H9 (cell line): ENCODE measurements at regions not wholly inside any gene's neighbourhood (a gene's known extent, or its start where the extent isn't known, plus 50 kb on each side); places are given as distances from the start of the nearest gene placed in this dataset.

Experiments
- DNase-seq: peaks from one replicate; pipeline ENCODE4 v3.0.0-alpha.2; 2017
- H2AFZ ChIP-seq: one replicate; pipeline ENCODE4 v1.6.1; 2013; ENCODE audit warnings: mild to moderate bottlenecking, low read length, control low read depth, moderate library complexity
- H2AK5ac ChIP-seq: 2 replicates; pipeline ENCODE4 v1.6.1; 2013; ENCODE audit warnings: low read length, control low read depth, mixed read lengths; ENCODE audit not compliant: insufficient read length
- H2BK120ac ChIP-seq: one replicate; pipeline ENCODE4 v1.6.1; 2013; ENCODE audit warnings: low read depth, mild to moderate bottlenecking, low read length, control low read depth, inconsistent platforms; ENCODE audit not compliant: poor library complexity, severe bottlenecking
- H2BK12ac ChIP-seq: 2 replicates; pipeline ENCODE4 v1.6.1; 2013; ENCODE audit warnings: low read length, control low read depth, mixed read lengths, low read depth; ENCODE audit not compliant: insufficient read length
- H2BK15ac ChIP-seq: 2 replicates; pipeline ENCODE4 v1.6.1; 2013; ENCODE audit warnings: low read depth, low read length, control low read depth
- H2BK20ac ChIP-seq: one replicate; pipeline ENCODE4 v1.6.1; 2013; ENCODE audit warnings: low read depth, mild to moderate bottlenecking, low read length, control low read depth, inconsistent platforms; ENCODE audit not compliant: poor library complexity, severe bottlenecking
- H2BK5ac ChIP-seq: 2 replicates; pipeline ENCODE4 v1.6.1; 2013; ENCODE audit warnings: low read length, control low read depth, mixed read lengths; ENCODE audit not compliant: insufficient read length
- H3K14ac ChIP-seq: 2 replicates; pipeline ENCODE4 v1.6.1; 2013; ENCODE audit warnings: low read length, control low read depth; ENCODE audit not compliant: insufficient read depth
- H3K18ac ChIP-seq: 2 replicates; pipeline ENCODE4 v1.6.1; 2013; ENCODE audit warnings: low read depth, mild to moderate bottlenecking, mixed read lengths, low read length, control low read depth; ENCODE audit not compliant: insufficient read length
- H3K23ac ChIP-seq: 2 replicates; pipeline ENCODE4 v1.6.1; 2013; ENCODE audit warnings: low read length, control low read depth, mixed read lengths, low read depth; ENCODE audit not compliant: insufficient read length
- H3K23me2 ChIP-seq: 2 replicates; pipeline ENCODE4 v1.6.1; 2013; ENCODE audit warnings: low read depth, mild to moderate bottlenecking, mixed read lengths, low read length, control low read depth; ENCODE audit not compliant: insufficient read length, poor library complexity, severe bottlenecking
- H3K27ac ChIP-seq: 2 replicates; pipeline ENCODE4 v1.5.1; 2013; ENCODE audit warnings: low read length, control low read depth, mixed read lengths, low read depth; ENCODE audit not compliant: insufficient read length
- H3K27me3 ChIP-seq: 2 replicates; pipeline ENCODE4 v1.6.1; 2013; ENCODE audit warnings: low read length, control low read depth, inconsistent platforms; ENCODE audit not compliant: insufficient read depth
- H3K4ac ChIP-seq: 2 replicates; pipeline ENCODE4 v1.6.1; 2013; ENCODE audit warnings: low read depth, mild to moderate bottlenecking, control low read depth, inconsistent platforms, low read length, moderate library complexity
- H3K4me1 ChIP-seq: 2 replicates; pipeline ENCODE4 v1.6.1; 2013; ENCODE audit warnings: low read length, control low read depth, inconsistent platforms; ENCODE audit not compliant: insufficient read depth
- H3K4me2 ChIP-seq: 2 replicates; pipeline ENCODE4 v1.6.1; 2013; ENCODE audit warnings: low read length, control low read depth, mixed read lengths; ENCODE audit not compliant: insufficient read length, insufficient read depth
- H3K56ac ChIP-seq: 2 replicates; pipeline ENCODE4 v1.6.1; 2013; ENCODE audit warnings: low read depth, mild to moderate bottlenecking, mixed read lengths, low read length, control low read depth; ENCODE audit not compliant: insufficient read length
- H3K79me1 ChIP-seq: 2 replicates; pipeline ENCODE4 v1.6.1; 2013; ENCODE audit warnings: low read depth, mild to moderate bottlenecking, moderate library complexity, low read length, control low read depth, inconsistent platforms; ENCODE audit not compliant: insufficient read depth, poor library complexity, severe bottlenecking
- H3K79me2 ChIP-seq: 2 replicates; pipeline ENCODE4 v1.6.1; 2013; ENCODE audit warnings: low read length, control low read depth, inconsistent platforms; ENCODE audit not compliant: insufficient read depth
- H3K9ac ChIP-seq: 2 replicates; pipeline ENCODE4 v1.6.1; 2013; ENCODE audit warnings: low read length, control low read depth, mixed read lengths; ENCODE audit not compliant: insufficient read length; ENCODE audit errors: extremely low read depth
- H3K9me3 ChIP-seq: one replicate; pipeline ENCODE4 v1.6.1; 2013; ENCODE audit warnings: low read depth, low read length, inconsistent platforms; ENCODE audit not compliant: control insufficient read depth
- H3T11ph ChIP-seq: one replicate; pipeline ENCODE4 v1.6.1; 2013; ENCODE audit warnings: mild to moderate bottlenecking, low read length, control low read depth, inconsistent platforms
- H4K20me1 ChIP-seq: one replicate; pipeline ENCODE4 v1.6.1; 2013; ENCODE audit not compliant: control insufficient read depth, insufficient read length, insufficient read depth
- H4K5ac ChIP-seq: 2 replicates; pipeline ENCODE4 v1.6.1; 2013; ENCODE audit warnings: low read depth, mild to moderate bottlenecking, mixed read lengths, low read length, control low read depth; ENCODE audit not compliant: insufficient read length
- H4K8ac ChIP-seq: replicated peaks from 2 replicates; pipeline ENCODE4 v1.6.1; 2013; ENCODE audit warnings: low read length, control low read depth, mixed read lengths, low read depth; ENCODE audit not compliant: insufficient read length
- H4K91ac ChIP-seq: 2 replicates; pipeline ENCODE4 v1.6.1; 2013; ENCODE audit warnings: low read depth, mild to moderate bottlenecking, moderate library complexity, mixed read lengths, low read length, control low read depth; ENCODE audit not compliant: insufficient read length
- H3K27ac Mint-ChIP-seq, 3 experiments: 2 replicates in 2 of 3; 3 replicates in 1 of 3; pipeline ENCODE4 v1.8.0; 2020 to 2021; ENCODE audit warnings: mixed read lengths in 3 of 3, mild to moderate bottlenecking in 1 of 3, moderate library complexity in 1 of 3
- H3K27me3 Mint-ChIP-seq: 2 replicates; pipeline ENCODE4 v1.8.0; 2021; ENCODE audit warnings: low read depth, mild to moderate bottlenecking, moderate library complexity, mixed read lengths
- H3K36me3 Mint-ChIP-seq, 3 experiments: 2 replicates in 2 of 3; 3 replicates in 1 of 3; pipeline ENCODE4 v1.8.0; 2020 to 2021; ENCODE audit warnings: low read depth in 3 of 3, mixed read lengths in 3 of 3; ENCODE audit not compliant: insufficient read depth in 1 of 3
- H3K4me1 Mint-ChIP-seq, 2 experiments: 2 replicates each; pipeline ENCODE4 v1.8.0; 2020; ENCODE audit warnings: mixed read lengths in 2 of 2
- H3K4me3 Mint-ChIP-seq, 2 experiments: 2 replicates in 1 of 2; 3 replicates in 1 of 2; pipeline ENCODE4 v1.8.0; 2020 to 2021; ENCODE audit warnings: mild to moderate bottlenecking in 2 of 2, mixed read lengths in 2 of 2, moderate library complexity in 1 of 2
- H3K9me3 Mint-ChIP-seq, 2 experiments: 2 replicates in 1 of 2; 3 replicates in 1 of 2; pipeline ENCODE4 v1.8.0; 2020; ENCODE audit warnings: mild to moderate bottlenecking in 2 of 2, mixed read lengths in 2 of 2, moderate library complexity in 1 of 2
- WGBS: extraction: QIAGEN DNeasy Blood & Tissue Kit; methylation state at CpG from one replicate; pipeline ENCODE4 v1.1.7; 2013; ENCODE audit warnings: missing lambda C conversion rate, low lambda C conversion rate, mixed read lengths; ENCODE audit not compliant: insufficient read length; ENCODE audit errors: extremely low coverage; 5-methylcytosine and 5-hydroxymethylcytosine counted together
- TF ChIP-seq, protein P1 (sequence below): fragments of 200-600 bp; sonication (generic); conservative IDR thresholded peaks from 3 replicates; pipeline ENCODE4 v1.8.0; 2021; ENCODE audit warnings: antibody characterized with exemption, mild to moderate bottlenecking

DNA sequence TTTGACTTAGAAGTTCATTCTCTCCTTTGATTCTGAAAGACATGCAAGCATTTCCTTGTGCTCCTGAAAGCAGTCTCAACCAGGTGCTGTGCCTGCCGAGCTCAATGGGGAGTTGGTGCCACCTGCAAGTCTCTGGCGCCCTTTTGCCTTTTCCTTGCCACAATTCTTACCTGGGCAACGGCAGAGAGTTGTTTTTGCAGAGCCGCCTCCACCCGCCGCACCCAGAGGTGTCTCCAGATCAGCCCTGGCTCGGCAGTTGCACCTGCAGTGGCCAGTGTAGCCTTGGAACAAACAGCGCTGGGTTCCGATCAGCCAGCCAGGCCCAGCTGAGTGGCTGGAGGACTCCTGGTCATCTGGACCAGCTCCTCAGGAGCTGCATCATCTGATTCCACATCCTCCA, 262.9 kb downstream of the IRX2 start:
- Histone ChIP-seq H2BK15ac (no peak overlapping the region), H3K27ac (no peak overlapping the region), H3K14ac (no peak overlapping the region), H2BK120ac (no peak overlapping the region), H2BK5ac (no peak overlapping the region), H4K20me1 (no peaks in the 10 kb centered on the region), H4K5ac (no peak overlapping the region), H3K56ac (no peak overlapping the region), H2AK5ac (no peak overlapping the region), H3K18ac (no peak overlapping the region), H3K4me1 (no peaks in the 10 kb centered on the region), H3K9me3 (no peaks in the 10 kb centered on the region), H3K79me2 (no peaks in the 10 kb centered on the region), H3K23ac (no peak overlapping the region), H3K4ac (no peak overlapping the region), H3T11ph (no peak overlapping the region), H2AFZ (no peak overlapping the region), H3K23me2 (no peaks in the 10 kb centered on the region), H2BK20ac (no peak overlapping the region), H4K8ac (no peak overlapping the region), H3K4me2 (no peak overlapping the region), H3K9ac (no peak overlapping the region), H4K91ac (no peak overlapping the region), H2BK12ac (no peak overlapping the region), H3K27me3 (no peaks in the 10 kb centered on the region), H3K79me1 (no peaks in the 10 kb centered on the region)
- H3K27ac Mint-ChIP-seq, result no peak overlapping the region
- no peaks in the 10 kb centered on the region; the same call in 1 of the 2 replicates for H3K27me3 Mint-ChIP-seq
- TF ChIP-seq, protein P1, sequence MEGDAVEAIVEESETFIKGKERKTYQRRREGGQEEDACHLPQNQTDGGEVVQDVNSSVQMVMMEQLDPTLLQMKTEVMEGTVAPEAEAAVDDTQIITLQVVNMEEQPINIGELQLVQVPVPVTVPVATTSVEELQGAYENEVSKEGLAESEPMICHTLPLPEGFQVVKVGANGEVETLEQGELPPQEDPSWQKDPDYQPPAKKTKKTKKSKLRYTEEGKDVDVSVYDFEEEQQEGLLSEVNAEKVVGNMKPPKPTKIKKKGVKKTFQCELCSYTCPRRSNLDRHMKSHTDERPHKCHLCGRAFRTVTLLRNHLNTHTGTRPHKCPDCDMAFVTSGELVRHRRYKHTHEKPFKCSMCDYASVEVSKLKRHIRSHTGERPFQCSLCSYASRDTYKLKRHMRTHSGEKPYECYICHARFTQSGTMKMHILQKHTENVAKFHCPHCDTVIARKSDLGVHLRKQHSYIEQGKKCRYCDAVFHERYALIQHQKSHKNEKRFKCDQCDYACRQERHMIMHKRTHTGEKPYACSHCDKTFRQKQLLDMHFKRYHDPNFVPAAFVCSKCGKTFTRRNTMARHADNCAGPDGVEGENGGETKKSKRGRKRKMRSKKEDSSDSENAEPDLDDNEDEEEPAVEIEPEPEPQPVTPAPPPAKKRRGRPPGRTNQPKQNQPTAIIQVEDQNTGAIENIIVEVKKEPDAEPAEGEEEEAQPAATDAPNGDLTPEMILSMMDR, result no peak
- H3K36me3 Mint-ChIP-seq, result peaks cover 0 to 6% (median 2%) of the 10 kb centered on the region in 3 experiments; a peak in 4 of 7 replicates
- WGBS, result no CpG with 5 or more reads among the region's 9 CpGs
- H3K4me3 Mint-ChIP-seq, result no peak overlapping the region
- DNase-seq, result no peak
- H3K9me3 Mint-ChIP-seq, result peaks cover 7 to 14% of the 10 kb centered on the region in 2 experiments; a peak in 4 of 5 replicates
- H3K4me1 Mint-ChIP-seq, result no peaks in the 10 kb centered on the region
